CD1c-positive myeloid dendritic cell (primary cell): ENCODE measurements at regions not wholly inside any gene's neighbourhood (a gene's known extent, or its start where the extent isn't known, plus 50 kb on each side); places are given as distances from the start of the nearest gene placed in this dataset.

Experiments
- DNase-seq: peaks from one replicate; pipeline ENCODE4 v3.0.0-alpha.2; 2016; ENCODE audit errors: extremely low spot score

GRCh38 chr15:25969886-25970285 lies 106.8 kb upstream of the ATP10A start:
- no peak for DNase-seq

GRCh38 chr15:25967116-25967515 lies 104.0 kb upstream of the ATP10A start:
- no peak for DNase-seq

GRCh38 chr15:25965326-25965725 lies 102.2 kb upstream of the ATP10A start:
- no peak for DNase-seq

GRCh38 chr15:25960273-25960672 lies 97.1 kb upstream of the ATP10A start:
- no peak for DNase-seq

GRCh38 chr15:25959100-25959499 lies 96.0 kb upstream of the ATP10A start:
- no peak for DNase-seq

- DNase-seq, result no peak
Measured at GRCh38 chr15:25955628-25956027, 92.5 kb upstream of the ATP10A start.

GRCh38 chr15:25954398-25954797 lies 91.3 kb upstream of the ATP10A start:
- no peak for DNase-seq

- DNase-seq, result no peak
Measured at GRCh38 chr15:25950014-25950413, 86.9 kb upstream of the ATP10A start.

GRCh38 chr15:25947323-25948314 lies 84.5 kb upstream of the ATP10A start:
- no peak for DNase-seq

GRCh38 chr15:25946241-25946805 lies 83.2 kb upstream of the ATP10A start:
- no peak for DNase-seq

- no peak for DNase-seq
Measured at GRCh38 chr15:25944386-25944785, 81.3 kb upstream of the ATP10A start.

- no peak for DNase-seq
Measured at GRCh38 chr15:25943831-25944230, 80.7 kb upstream of the ATP10A start.

- no peak for DNase-seq
Measured at GRCh38 chr15:25939122-25939521, 76.0 kb upstream of the ATP10A start.

GRCh38 chr15:25937796-25938195 lies 74.7 kb upstream of the ATP10A start:
- no peak for DNase-seq

GRCh38 chr15:25936004-25936403 lies 72.9 kb upstream of the ATP10A start:
- DNase-seq, result no peak

GRCh38 chr15:25933456-25934158 lies 70.5 kb upstream of the ATP10A start:
- DNase-seq, result peak; percentile 74

GRCh38 chr15:25932696-25933095 lies 69.6 kb upstream of the ATP10A start:
- no peak for DNase-seq

- DNase-seq, result no peak
Measured at GRCh38 chr15:25931851-25932250, 68.7 kb upstream of the ATP10A start.

GRCh38 chr15:25930931-25931330 lies 67.8 kb upstream of the ATP10A start:
- DNase-seq, result no peak
